ENCODE measurements at regions not wholly inside any gene's neighbourhood (a gene's known extent, or its start where the extent isn't known, plus 50 kb on each side); places are given as distances from the start of the nearest gene placed in this dataset.

- H3K27me3 Mint-ChIP-seq (ENCODE audit: insufficient read depth), result no peaks in the 10 kb centered on the region; the same call in none of the 2 replicates
- TF ChIP-seq CTCF (IDR thresholded peaks at IDR 0.05), result no peak
- no peak for DNase-seq
- H3K27ac Mint-ChIP-seq, result no peak overlapping the region
- H3K36me3 Mint-ChIP-seq (ENCODE audit: low read depth), result no peaks in the 10 kb centered on the region
- no peaks in the 10 kb centered on the region for H3K9me3 Mint-ChIP-seq
- no peak overlapping the region for H3K4me3 Mint-ChIP-seq
- peaks cover 22% of the 10 kb centered on the region for H3K4me1 Mint-ChIP-seq (ENCODE audit: low read depth)
These were observed 62.8 kb upstream of the C3orf80 start for GRCh38 chr3:160162440-160162839.

GRCh38 chr3:160163229-160163878 lies 61.9 kb upstream of the C3orf80 start:
- peak; percentile 81 for TF ChIP-seq CTCF (IDR thresholded peaks at IDR 0.05)
- H3K9me3 Mint-ChIP-seq, result no peaks in the 10 kb centered on the region
- peaks cover 27% of the 10 kb centered on the region for H3K4me1 Mint-ChIP-seq (ENCODE audit: low read depth)
- peak; percentile 46 for DNase-seq
- H3K36me3 Mint-ChIP-seq (ENCODE audit: low read depth), result no peaks in the 10 kb centered on the region
- no peak overlapping the region for H3K4me3 Mint-ChIP-seq
- no peak overlapping the region for H3K27ac Mint-ChIP-seq
- no peaks in the 10 kb centered on the region; the same call in none of the 2 replicates for H3K27me3 Mint-ChIP-seq (ENCODE audit: insufficient read depth)

GRCh38 chr3:160168246-160168645 lies 57.0 kb upstream of the C3orf80 start:
- DNase-seq, result no peak
- peak overlapping the region; percentile 93 for H3K27ac Mint-ChIP-seq
- no peak for TF ChIP-seq CTCF (IDR thresholded peaks at IDR 0.05)
- H3K4me3 Mint-ChIP-seq, result no peak overlapping the region
- H3K36me3 Mint-ChIP-seq (ENCODE audit: low read depth), result no peaks in the 10 kb centered on the region
- H3K4me1 Mint-ChIP-seq (ENCODE audit: low read depth), result peaks cover 51% of the 10 kb centered on the region
- H3K27me3 Mint-ChIP-seq (ENCODE audit: insufficient read depth), result no peaks in the 10 kb centered on the region; the same call in 1 of the 2 replicates
- no peaks in the 10 kb centered on the region for H3K9me3 Mint-ChIP-seq

GRCh38 chr3:160169139-160169976 lies 55.9 kb upstream of the C3orf80 start:
- H3K9me3 Mint-ChIP-seq, result no peaks in the 10 kb centered on the region

More at GRCh38 chr3:160169139-160169976, 55.9 kb upstream of the C3orf80 start:
- Mint-ChIP-seq H3K27me3 (ENCODE audit: insufficient read depth) (no peaks in the 10 kb centered on the region; the same call in 1 of the 2 replicates), H3K36me3 (ENCODE audit: low read depth) (no peaks in the 10 kb centered on the region), H3K27ac (peak overlapping the region; percentile 93), H3K4me1 (ENCODE audit: low read depth) (peaks cover 51% of the 10 kb centered on the region), H3K4me3 (peak overlapping the region; percentile 36)
- TF ChIP-seq CTCF (IDR thresholded peaks at IDR 0.05), result no peak
- peak; percentile 81 for DNase-seq
